ENCODE measurements at regions not wholly inside any gene's neighbourhood (a gene's known extent, or its start where the extent isn't known, plus 50 kb on each side); places are given as distances from the start of the nearest gene placed in this dataset.

GRCh38 chr6:163776906-163777686 is 362.6 kb downstream of the QKI start:
- TF ChIP-seq, protein P1, sequence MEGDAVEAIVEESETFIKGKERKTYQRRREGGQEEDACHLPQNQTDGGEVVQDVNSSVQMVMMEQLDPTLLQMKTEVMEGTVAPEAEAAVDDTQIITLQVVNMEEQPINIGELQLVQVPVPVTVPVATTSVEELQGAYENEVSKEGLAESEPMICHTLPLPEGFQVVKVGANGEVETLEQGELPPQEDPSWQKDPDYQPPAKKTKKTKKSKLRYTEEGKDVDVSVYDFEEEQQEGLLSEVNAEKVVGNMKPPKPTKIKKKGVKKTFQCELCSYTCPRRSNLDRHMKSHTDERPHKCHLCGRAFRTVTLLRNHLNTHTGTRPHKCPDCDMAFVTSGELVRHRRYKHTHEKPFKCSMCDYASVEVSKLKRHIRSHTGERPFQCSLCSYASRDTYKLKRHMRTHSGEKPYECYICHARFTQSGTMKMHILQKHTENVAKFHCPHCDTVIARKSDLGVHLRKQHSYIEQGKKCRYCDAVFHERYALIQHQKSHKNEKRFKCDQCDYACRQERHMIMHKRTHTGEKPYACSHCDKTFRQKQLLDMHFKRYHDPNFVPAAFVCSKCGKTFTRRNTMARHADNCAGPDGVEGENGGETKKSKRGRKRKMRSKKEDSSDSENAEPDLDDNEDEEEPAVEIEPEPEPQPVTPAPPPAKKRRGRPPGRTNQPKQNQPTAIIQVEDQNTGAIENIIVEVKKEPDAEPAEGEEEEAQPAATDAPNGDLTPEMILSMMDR (IDR thresholded peaks at IDR 0.05 in 4 of 5, conservative IDR thresholded peaks at IDR 0.05 in 1 of 5) = no peak
- TF ChIP-seq POLR2A (IDR thresholded peaks at IDR 0.05) = no peak

All from gastrocnemius medialis (tissue), 4 donors.